Suprapubic skin (tissue), 3 donors: ENCODE measurements at regions not wholly inside any gene's neighbourhood (a gene's known extent, or its start where the extent isn't known, plus 50 kb on each side); places are given as distances from the start of the nearest gene placed in this dataset.

ENCODE experiments used
- CTCF ChIP-seq, 2 donors: fragments of 200-600 bp in 1 of 2; fragments of 450-650 bp in 1 of 2; sonication (generic) in 1 of 2; IDR thresholded peaks; one replicate each; pipeline ENCODE4 v1.5.1; 2016 to 2019; ENCODE audit warnings: antibody characterized with exemption in 2 of 2, mild to moderate bottlenecking in 1 of 2, moderate library complexity in 1 of 2
- POLR2AphosphoS5 ChIP-seq, 3 donors: sonication (generic); formaldehyde crosslinking; IDR thresholded peaks; one replicate each; pipeline ENCODE4 v1.6.1; 2017; ENCODE audit warnings: antibody characterized with exemption in 3 of 3

- no peak for TF ChIP-seq CTCF (IDR thresholded peaks at IDR 0.05)
- no peak for TF ChIP-seq POLR2AphosphoS5 (IDR thresholded peaks at IDR 0.05)
Measured at GRCh38 chr14:42469637-42470426, 863.2 kb downstream of the LRFN5 start.
